ENCODE measurements at regions not wholly inside any gene's neighbourhood (a gene's known extent, or its start where the extent isn't known, plus 50 kb on each side); places are given as distances from the start of the nearest gene placed in this dataset.

DNA sequence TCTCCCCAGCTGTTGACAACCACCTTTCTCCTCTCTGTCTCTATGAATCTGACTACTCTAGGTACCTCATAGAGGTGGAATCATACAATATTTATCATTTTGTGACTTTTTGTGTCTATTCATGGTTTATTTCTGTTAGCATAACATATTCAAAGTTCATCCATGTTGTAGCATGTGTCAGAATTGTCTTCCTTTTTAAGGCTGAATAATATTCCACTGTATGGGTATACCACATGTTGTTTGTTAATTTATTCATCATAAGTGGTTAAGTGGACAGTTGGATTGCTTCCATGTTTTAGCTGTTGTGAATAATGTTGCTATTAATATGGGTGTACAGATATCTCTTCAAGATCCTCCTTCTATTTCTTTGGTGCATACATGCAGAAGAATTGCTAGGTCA lies 69.9 kb upstream of the COMTD1 start:
- H3K4me3 ChIP-seq (ENCODE audit: low read depth, low read length) = no peak overlapping the region
- no peak for DNase-seq (ENCODE audit: low read depth)
- TF ChIP-seq, protein P1, sequence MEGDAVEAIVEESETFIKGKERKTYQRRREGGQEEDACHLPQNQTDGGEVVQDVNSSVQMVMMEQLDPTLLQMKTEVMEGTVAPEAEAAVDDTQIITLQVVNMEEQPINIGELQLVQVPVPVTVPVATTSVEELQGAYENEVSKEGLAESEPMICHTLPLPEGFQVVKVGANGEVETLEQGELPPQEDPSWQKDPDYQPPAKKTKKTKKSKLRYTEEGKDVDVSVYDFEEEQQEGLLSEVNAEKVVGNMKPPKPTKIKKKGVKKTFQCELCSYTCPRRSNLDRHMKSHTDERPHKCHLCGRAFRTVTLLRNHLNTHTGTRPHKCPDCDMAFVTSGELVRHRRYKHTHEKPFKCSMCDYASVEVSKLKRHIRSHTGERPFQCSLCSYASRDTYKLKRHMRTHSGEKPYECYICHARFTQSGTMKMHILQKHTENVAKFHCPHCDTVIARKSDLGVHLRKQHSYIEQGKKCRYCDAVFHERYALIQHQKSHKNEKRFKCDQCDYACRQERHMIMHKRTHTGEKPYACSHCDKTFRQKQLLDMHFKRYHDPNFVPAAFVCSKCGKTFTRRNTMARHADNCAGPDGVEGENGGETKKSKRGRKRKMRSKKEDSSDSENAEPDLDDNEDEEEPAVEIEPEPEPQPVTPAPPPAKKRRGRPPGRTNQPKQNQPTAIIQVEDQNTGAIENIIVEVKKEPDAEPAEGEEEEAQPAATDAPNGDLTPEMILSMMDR (IDR thresholded peaks at IDR 0.05; ENCODE audit: insufficient read depth, low read depth, low read length, missing control alignments) = no peak

GRCh38 chr10:75304741-75305390 lies 69.1 kb upstream of the COMTD1 start:
- TF ChIP-seq, protein P1 (IDR thresholded peaks at IDR 0.05; ENCODE audit: insufficient read depth, low read depth, low read length, missing control alignments) = no peak
- no peak for DNase-seq (ENCODE audit: low read depth)
- H3K4me3 ChIP-seq (ENCODE audit: low read depth, low read length) = no peak overlapping the region

- TF ChIP-seq, protein P1 (IDR thresholded peaks at IDR 0.05; ENCODE audit: insufficient read depth, low read depth, low read length, missing control alignments) = no peak
- H3K4me3 ChIP-seq (ENCODE audit: low read depth, low read length) = no peak overlapping the region
- no peak for DNase-seq (ENCODE audit: low read depth)
Measured at GRCh38 chr10:75304313-75304712, 68.6 kb upstream of the COMTD1 start.

- TF ChIP-seq, protein P1 (IDR thresholded peaks at IDR 0.05; ENCODE audit: insufficient read depth, low read depth, low read length, missing control alignments) = no peak
- no peak overlapping the region for H3K4me3 ChIP-seq (ENCODE audit: low read depth, low read length)
- DNase-seq (ENCODE audit: low read depth) = no peak
Measured at GRCh38 chr10:75303045-75303777, 67.5 kb upstream of the COMTD1 start.

GRCh38 chr10:75302029-75302428 lies 66.3 kb upstream of the COMTD1 start:
- no peak overlapping the region for H3K4me3 ChIP-seq (ENCODE audit: low read depth, low read length)
- TF ChIP-seq, protein P1 (IDR thresholded peaks at IDR 0.05; ENCODE audit: insufficient read depth, low read depth, low read length, missing control alignments) = no peak
- DNase-seq (ENCODE audit: low read depth) = no peak

- TF ChIP-seq, protein P1 (IDR thresholded peaks at IDR 0.05; ENCODE audit: insufficient read depth, low read depth, low read length, missing control alignments) = no peak
- no peak overlapping the region for H3K4me3 ChIP-seq (ENCODE audit: low read depth, low read length)
- DNase-seq (ENCODE audit: low read depth) = no peak
Measured at GRCh38 chr10:75297021-75297599, 61.4 kb upstream of the COMTD1 start.

Data from GM12865 (cell line).